Keratinocyte (primary cell): ENCODE measurements at regions not wholly inside any gene's neighbourhood (a gene's known extent, or its start where the extent isn't known, plus 50 kb on each side); places are given as distances from the start of the nearest gene placed in this dataset.

Source experiments
- DNase-seq: peaks from one replicate; pipeline ENCODE4 v3.0.0-alpha.2; 2011; ENCODE audit warnings: low read depth, missing footprints, low spot score
- FAIRE-seq: peaks from 2 replicates; lab custom pipeline; 2011; peaks lifted over from hg19 to GRCh38; lab: Jason Lieb, UNC
- H2AFZ ChIP-seq: 2 replicates; pipeline ENCODE4 v1.6.0; 2012; ENCODE audit warnings: low read length, control low read depth, inconsistent platforms; ENCODE audit not compliant: control insufficient read depth
- H3K27ac ChIP-seq: 2 replicates; pipeline ENCODE4 v1.5.1; 2011; ENCODE audit warnings: low read length; ENCODE audit not compliant: control insufficient read depth, insufficient read depth
- H3K27me3 ChIP-seq: 3 replicates; pipeline ENCODE4 v1.6.0; 2011; ENCODE audit warnings: low read length; ENCODE audit not compliant: control insufficient read depth, insufficient read depth; ENCODE audit errors: extremely low read depth
- H3K36me3 ChIP-seq, 2 experiments: 2 replicates in 1 of 2; 3 replicates in 1 of 2; pipeline ENCODE4 v1.5.1; 2011; ENCODE audit warnings: low read length in 2 of 2, mild to moderate bottlenecking in 1 of 2; ENCODE audit not compliant: control insufficient read depth in 2 of 2, insufficient read depth in 2 of 2; ENCODE audit errors: extremely low read depth in 1 of 2
- H3K4me1 ChIP-seq: 3 replicates; pipeline ENCODE4 v1.5.1; 2011; ENCODE audit warnings: low read length; ENCODE audit not compliant: control insufficient read depth, insufficient read depth; ENCODE audit errors: extremely low read depth
- H3K4me2 ChIP-seq: 3 replicates; pipeline ENCODE4 v1.6.0; 2011; ENCODE audit warnings: low read depth, low read length; ENCODE audit not compliant: control insufficient read depth, insufficient read depth; ENCODE audit errors: extremely low read depth
- H3K4me3 ChIP-seq, 3 experiments: fragments of 200-600 bp in 1 of 3; sonication (generic) in 1 of 3; 2 replicates in 2 of 3; 3 replicates in 1 of 3; pipeline ENCODE4 v1.5.1; 2011 to 2016; ENCODE audit warnings: low read length in 3 of 3, mild to moderate bottlenecking in 3 of 3, control low read depth in 2 of 3, inconsistent platforms in 1 of 3, low read depth in 1 of 3, mixed read lengths in 1 of 3, mixed run types in 1 of 3, moderate library complexity in 1 of 3; ENCODE audit not compliant: control insufficient read depth in 2 of 3, insufficient read depth in 2 of 3; ENCODE audit errors: extremely low read depth in 1 of 3
- H3K79me2 ChIP-seq: 2 replicates; pipeline ENCODE4 v1.6.0; 2012; ENCODE audit warnings: low read length; ENCODE audit not compliant: control insufficient read depth, insufficient read depth
- H3K9ac ChIP-seq: 3 replicates; pipeline ENCODE4 v1.6.0; 2011; ENCODE audit warnings: low read length; ENCODE audit not compliant: control insufficient read depth, insufficient read depth; ENCODE audit errors: extremely low read depth
- H3K9me1 ChIP-seq: 3 replicates; pipeline ENCODE4 v1.6.0; 2011; ENCODE audit warnings: low read length; ENCODE audit not compliant: control insufficient read depth, insufficient read depth; ENCODE audit errors: extremely low read depth
- H3K9me3 ChIP-seq: 2 replicates; pipeline ENCODE4 v1.5.1; 2012; ENCODE audit warnings: low read depth, low read length; ENCODE audit not compliant: control insufficient read depth
- H4K20me1 ChIP-seq: 3 replicates; pipeline ENCODE4 v1.6.0; 2011; ENCODE audit warnings: low read length; ENCODE audit not compliant: control insufficient read depth, insufficient read depth; ENCODE audit errors: extremely low read depth
- CTCF ChIP-seq, 3 experiments: IDR thresholded peaks in 1 of 3; conservative IDR thresholded peaks in 1 of 3; optimal IDR thresholded peaks in 1 of 3; 2 replicates in 2 of 3; 3 replicates in 1 of 3; pipeline versions ENCODE3 to v1.5.1; 2011; ENCODE audit warnings: low read length in 3 of 3, mild to moderate bottlenecking in 3 of 3, moderate library complexity in 2 of 3, control low read depth in 1 of 3, inconsistent platforms in 1 of 3; ENCODE audit not compliant: insufficient read depth in 2 of 3; ENCODE audit errors: extremely low read depth in 1 of 3
- EZH2 ChIP-seq: IDR thresholded peaks from one replicate; pipeline ENCODE4 v1.6.1; 2012; ENCODE audit warnings: inconsistent platforms, mild to moderate bottlenecking, low read length, moderate library complexity
- dilution Hi-C: fragments of 300-500 bp; cut with MboI; formaldehyde crosslinking; loops from one replicate; pipeline ENCODE4 v1.7.0; 2020; ENCODE audit warnings: low sequenced_read_pairs; ENCODE audit not compliant: extremely low pct_ligation_motif_present

DNA sequence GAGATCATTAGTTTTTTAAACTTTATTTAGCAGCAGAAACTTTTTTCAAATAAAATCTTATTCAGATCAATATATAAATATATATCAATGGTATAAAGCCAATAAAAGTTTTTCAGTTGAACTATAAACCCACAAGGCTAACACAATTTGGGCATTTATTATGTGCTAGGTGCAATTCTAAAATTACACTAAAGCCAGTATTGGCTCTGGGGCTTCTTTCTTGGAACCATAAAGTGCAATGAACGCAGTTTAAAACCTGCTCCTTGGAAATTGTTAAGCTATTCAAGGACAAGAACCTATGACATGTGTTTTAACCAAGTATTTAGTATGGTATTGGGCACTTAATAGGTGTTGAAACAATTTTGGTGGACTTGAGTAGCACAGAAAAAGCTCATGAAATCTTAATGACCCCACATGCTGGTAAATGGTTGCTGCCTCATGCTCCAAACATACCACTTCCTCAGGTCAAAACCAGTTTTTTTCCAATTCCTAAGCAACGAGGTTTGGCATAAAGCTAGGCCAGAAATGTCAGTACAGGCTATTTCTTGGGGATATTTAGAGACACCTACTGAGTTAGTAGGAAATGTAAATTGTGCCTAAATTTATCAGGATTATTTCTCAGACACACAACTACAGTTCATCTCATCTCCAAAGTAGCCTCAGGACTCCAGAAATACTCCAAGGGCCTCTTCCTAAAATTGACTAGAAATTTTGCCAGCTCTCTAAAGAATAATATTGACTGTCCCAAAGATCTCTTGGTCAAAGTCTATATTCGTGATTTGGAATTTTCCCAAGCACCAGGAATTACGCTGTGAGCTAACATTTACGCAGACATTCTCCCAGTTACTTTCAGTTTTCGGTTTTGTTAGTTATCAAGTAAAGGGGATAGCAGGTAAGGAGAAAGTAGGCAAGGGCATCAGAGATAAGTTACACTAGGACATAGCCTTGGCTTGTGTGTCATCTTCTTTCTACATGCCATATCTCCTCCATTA, 90.9 kb upstream of the LGSN start:
- H3K4me1 ChIP-seq = no peaks in the 10 kb centered on the region
- no peaks in the 10 kb centered on the region for H3K27me3 ChIP-seq
- H3K79me2 ChIP-seq = no peaks in the 10 kb centered on the region
- no peaks in the 10 kb centered on the region for H3K36me3 ChIP-seq
- H3K4me3 ChIP-seq = no peak overlapping the region
- dilution Hi-C loops = no loop called here
- H2AFZ ChIP-seq = no peak overlapping the region
- no peaks in the 10 kb centered on the region for H3K9me1 ChIP-seq
- no peaks in the 10 kb centered on the region for H4K20me1 ChIP-seq
- no peaks in the 10 kb centered on the region for H3K9me3 ChIP-seq
- no peak overlapping the region for H3K4me2 ChIP-seq
- H3K9ac ChIP-seq = no peak overlapping the region
- DNase-seq (no peak), FAIRE-seq (no peak)
- no peak overlapping the region for H3K27ac ChIP-seq
- TF ChIP-seq CTCF (optimal IDR thresholded peaks at IDR 0.05 in 1 of 3, IDR thresholded peaks at IDR 0.05 in 1 of 3, conservative IDR thresholded peaks at IDR 0.05 in 1 of 3; ENCODE audit: extremely low read depth in 1 of 3, insufficient read depth in 2 of 3, low read length in 3 of 3) = no peak
- no peak for TF ChIP-seq EZH2

GRCh38 chr6:63415286-63415685, 95.5 kb upstream of the LGSN start:
- no peak overlapping the region for H3K4me2 ChIP-seq
- H3K79me2 ChIP-seq = no peaks in the 10 kb centered on the region
- no peaks in the 10 kb centered on the region for H3K4me1 ChIP-seq
- H3K9me3 ChIP-seq = no peaks in the 10 kb centered on the region
- H3K4me3 ChIP-seq = no peak overlapping the region
- TF ChIP-seq EZH2 (no peak), CTCF (optimal IDR thresholded peaks at IDR 0.05 in 1 of 3, IDR thresholded peaks at IDR 0.05 in 1 of 3, conservative IDR thresholded peaks at IDR 0.05 in 1 of 3; ENCODE audit: extremely low read depth in 1 of 3, insufficient read depth in 2 of 3, low read length in 3 of 3) (no peak)
- no peaks in the 10 kb centered on the region for H4K20me1 ChIP-seq
- no peaks in the 10 kb centered on the region for H3K36me3 ChIP-seq
- H3K27ac ChIP-seq = no peak overlapping the region
- no peak for FAIRE-seq
- H2AFZ ChIP-seq = no peak overlapping the region
- H3K27me3 ChIP-seq = no peaks in the 10 kb centered on the region
- H3K9ac ChIP-seq = no peak overlapping the region
- no peaks in the 10 kb centered on the region for H3K9me1 ChIP-seq
- dilution Hi-C loops = no loop called here
- no peak for DNase-seq
